ENCODE measurements at regions not wholly inside any gene's neighbourhood (a gene's known extent, or its start where the extent isn't known, plus 50 kb on each side); places are given as distances from the start of the nearest gene placed in this dataset.

- no peak for TF ChIP-seq TAF1 (IDR thresholded peaks at IDR 0.05; ENCODE audit: borderline replicate concordance, low read depth, low read length)
- TF ChIP-seq POLR2AphosphoS5 (IDR thresholded peaks at IDR 0.05; ENCODE audit: low read depth, low read length) = no peak
- TF ChIP-seq POLR2A (IDR thresholded peaks at IDR 0.05; ENCODE audit: low read depth, low read length) = no peak
Measured at GRCh38 chr2:226424971-226425370, 374.6 kb downstream of the IRS1 start.

Data from GM12892 (cell line).